A549 (cell line): ENCODE measurements at regions not wholly inside any gene's neighbourhood (a gene's known extent, or its start where the extent isn't known, plus 50 kb on each side); places are given as distances from the start of the nearest gene placed in this dataset.

Experiments
- CEBPB ChIP-seq, 2 experiments: fragments of >200 bp in 1 of 2; sonication (Bioruptor Twin) in 1 of 2; formaldehyde crosslinking in 1 of 2; IDR thresholded peaks; 2 replicates each; pipeline ENCODE4 v1.6.1; 2012 to 2016
- CTCF ChIP-seq: fragments of >200 bp; sonication (Bioruptor Twin); formaldehyde crosslinking; IDR thresholded peaks from 3 replicates; pipeline ENCODE4 v1.5.1; 2016
- EP300 ChIP-seq, 2 experiments: fragments of >200 bp; sonication (Bioruptor Twin); formaldehyde crosslinking; IDR thresholded peaks; 2 replicates in 1 of 2; 3 replicates in 1 of 2; pipeline ENCODE4 v1.6.1; 2016 to 2017
- HEYL ChIP-seq: fragments of 250-450 bp; sonication (Bioruptor Pico); IDR thresholded peaks from 2 replicates; pipeline ENCODE4 v1.8.0; 2021; ENCODE audit warnings: mild to moderate bottlenecking, moderate library complexity
- JUN ChIP-seq, 2 experiments: fragments of >200 bp; sonication (Bioruptor Twin); formaldehyde crosslinking; IDR thresholded peaks; 2 replicates in 1 of 2; 3 replicates in 1 of 2; pipeline ENCODE4 v1.6.1; 2016 to 2017
- KDM1A ChIP-seq: fragments of 200-600 bp; sonication (generic); IDR thresholded peaks from 2 replicates; pipeline ENCODE4 v1.6.1; 2016; ENCODE audit warnings: low read depth, mild to moderate bottlenecking
- NFE2L2 ChIP-seq: fragments of 150-350 bp; conservative IDR thresholded peaks from 2 replicates; pipeline ENCODE4 v1.6.1; 2014; ENCODE audit warnings: low read length
- NR3C1 ChIP-seq: fragments of >200 bp; sonication (Bioruptor Twin); formaldehyde crosslinking; IDR thresholded peaks from 3 replicates; pipeline ENCODE4 v1.6.1; 2017
- POLR2A ChIP-seq: IDR thresholded peaks from 2 replicates; pipeline ENCODE4 v1.6.1; 2012; ENCODE audit warnings: mild to moderate bottlenecking, low read length
- REST ChIP-seq: fragments of 200-600 bp; sonication (generic); IDR thresholded peaks from 2 replicates; pipeline ENCODE4 v1.6.1; 2016; ENCODE audit warnings: antibody characterized with exemption, mild to moderate bottlenecking, moderate library complexity
- TP53 ChIP-seq: fragments of 250-450 bp; sonication (Bioruptor Pico); IDR thresholded peaks from 2 replicates; pipeline ENCODE4 v1.5.0; 2021; ENCODE audit warnings: mild to moderate bottlenecking, moderate library complexity
- TF ChIP-seq, protein P1 (sequence below): IDR thresholded peaks from 2 replicates; pipeline ENCODE4 v1.6.1; 2012
- TF ChIP-seq, protein P2 (sequence below): IDR thresholded peaks from 2 replicates; pipeline ENCODE4 v1.6.1; 2012; ENCODE audit warnings: low read depth, borderline replicate concordance

DNA sequence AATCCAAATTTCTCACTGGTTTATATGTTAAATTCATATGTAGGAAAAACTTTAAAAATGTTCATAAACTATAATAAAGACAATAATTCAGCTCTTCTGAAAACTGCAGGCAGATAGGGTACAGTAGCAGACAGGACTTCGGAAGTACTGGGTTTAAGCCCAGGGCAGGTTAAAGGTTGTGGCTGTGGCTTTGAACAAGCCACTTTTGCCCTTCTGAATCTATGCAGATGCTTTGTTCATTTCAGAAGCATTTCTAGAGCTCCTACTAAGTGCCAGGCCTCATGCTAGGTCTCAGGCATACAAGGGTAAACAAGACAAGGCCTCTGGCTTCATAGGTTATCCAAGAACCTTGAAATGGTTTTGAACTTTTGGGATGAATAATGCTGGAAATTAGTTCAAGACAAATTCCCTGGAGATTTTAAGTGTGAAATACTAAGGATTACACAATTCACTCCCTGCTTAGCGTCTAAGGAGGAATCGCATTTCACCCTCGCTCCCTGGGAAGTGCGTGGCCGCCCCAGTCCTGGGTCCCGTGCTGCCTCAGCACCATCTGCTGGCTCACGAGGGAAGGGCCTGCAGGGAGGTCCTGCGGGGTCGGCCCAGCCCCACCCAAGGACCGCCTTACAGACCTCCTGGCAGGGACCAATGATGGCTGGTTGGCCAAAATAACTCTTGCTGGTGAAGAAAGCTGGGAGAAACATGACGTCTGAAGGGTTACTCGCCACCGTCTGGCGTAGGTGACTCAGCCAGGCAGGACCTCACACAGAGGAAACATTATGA is 67.7 kb upstream of the L3MBTL4 start:
- TF ChIP-seq, protein P1, sequence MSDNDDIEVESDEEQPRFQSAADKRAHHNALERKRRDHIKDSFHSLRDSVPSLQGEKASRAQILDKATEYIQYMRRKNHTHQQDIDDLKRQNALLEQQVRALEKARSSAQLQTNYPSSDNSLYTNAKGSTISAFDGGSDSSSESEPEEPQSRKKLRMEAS, result no peak
- TF ChIP-seq POLR2A (no peak), NR3C1 (no peak), JUN (IDR thresholded peaks at IDR 0.05) (no peak), CEBPB (IDR thresholded peaks at IDR 0.05) (no peak), HEYL (no peak), CTCF (0 out of 3 replicates have a peak, but pooled peaks have one; percentile 13), TP53 (CRISPR knock-in tag) (no peak), NFE2L2 (no peak), KDM1A (no peak), EP300 (IDR thresholded peaks at IDR 0.05) (no peak), REST (no peak)
- TF ChIP-seq, protein P2, sequence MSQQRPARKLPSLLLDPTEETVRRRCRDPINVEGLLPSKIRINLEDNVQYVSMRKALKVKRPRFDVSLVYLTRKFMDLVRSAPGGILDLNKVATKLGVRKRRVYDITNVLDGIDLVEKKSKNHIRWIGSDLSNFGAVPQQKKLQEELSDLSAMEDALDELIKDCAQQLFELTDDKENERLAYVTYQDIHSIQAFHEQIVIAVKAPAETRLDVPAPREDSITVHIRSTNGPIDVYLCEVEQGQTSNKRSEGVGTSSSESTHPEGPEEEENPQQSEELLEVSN, result no peak
